ENCODE measurements at regions not wholly inside any gene's neighbourhood (a gene's known extent, or its start where the extent isn't known, plus 50 kb on each side); places are given as distances from the start of the nearest gene placed in this dataset.

GRCh38 chr3:124442463-124442862 is 287.8 kb upstream of the UMPS start:
- 0% methylated on average over 2 of the region's 2 CpGs for WGBS (ENCODE audit: low lambda C conversion rate)
- Histone ChIP-seq H3K9ac (ENCODE audit: insufficient read depth, low read depth, low read length) (no peak overlapping the region), H4K20me1 (ENCODE audit: insufficient read depth, low read length) (no peaks in the 10 kb centered on the region), H3K79me2 (ENCODE audit: insufficient read depth, low read length) (no peaks in the 10 kb centered on the region), H3K4me3 (replicated peaks in 1 of 3; ENCODE audit: insufficient read depth in 1 of 3, low read depth in 2 of 3, low read length in 3 of 3) (no peak overlapping the region), H3K4me2 (ENCODE audit: low read depth, low read length) (no peak overlapping the region), H3K27me3 (ENCODE audit: control insufficient read depth in 1 of 2, insufficient read depth in 2 of 2, low read length in 2 of 2) (no peaks in the 10 kb centered on the region; a peak in 1 of 5 replicates), H3K4me1 (ENCODE audit: insufficient read depth, low read length) (no peaks in the 10 kb centered on the region), H3K9me3 (ENCODE audit: low read length) (no peaks in the 10 kb centered on the region), H3K27ac (ENCODE audit: extremely low read length, insufficient read depth, low read length) (no peak overlapping the region), H3K36me3 (replicated peaks in 1 of 2; ENCODE audit: control insufficient read depth in 1 of 2, insufficient read depth in 2 of 2, low read length in 2 of 2) (no peaks in the 10 kb centered on the region), H2AFZ (ENCODE audit: low read length) (no peak overlapping the region)
- DNase-seq (ENCODE audit: low spot score) (no peak), FAIRE-seq (no peak), ATAC-seq (no peak)
- in situ Hi-C loops (cut with HindIII; ENCODE audit: extremely low pct_ligation_motif_present, low pct_unique_long_range_greater_than_20kb): no loop called here
- CTCF ChIA-PET (ENCODE audit: low intra/inter-chr PET ratio, low total read pairs): no interaction called here
- POLR2A ChIA-PET: no interaction called here
- no TSS peak for BruUV-seq (replicated peaks)
- intact Hi-C loops (cut with micrococcal nuclease; ENCODE audit: unreplicated experiment): no loop called here
- no peak for TF ChIP-seq ZSCAN21 (CRISPR knock-in tag; IDR thresholded peaks at IDR 0.05; ENCODE audit: borderline replicate concordance)
- TF ChIP-seq NFE2L2 (IDR thresholded peaks at IDR 0.05; ENCODE audit: low read length): no peak
- TF ChIP-seq, protein P1, sequence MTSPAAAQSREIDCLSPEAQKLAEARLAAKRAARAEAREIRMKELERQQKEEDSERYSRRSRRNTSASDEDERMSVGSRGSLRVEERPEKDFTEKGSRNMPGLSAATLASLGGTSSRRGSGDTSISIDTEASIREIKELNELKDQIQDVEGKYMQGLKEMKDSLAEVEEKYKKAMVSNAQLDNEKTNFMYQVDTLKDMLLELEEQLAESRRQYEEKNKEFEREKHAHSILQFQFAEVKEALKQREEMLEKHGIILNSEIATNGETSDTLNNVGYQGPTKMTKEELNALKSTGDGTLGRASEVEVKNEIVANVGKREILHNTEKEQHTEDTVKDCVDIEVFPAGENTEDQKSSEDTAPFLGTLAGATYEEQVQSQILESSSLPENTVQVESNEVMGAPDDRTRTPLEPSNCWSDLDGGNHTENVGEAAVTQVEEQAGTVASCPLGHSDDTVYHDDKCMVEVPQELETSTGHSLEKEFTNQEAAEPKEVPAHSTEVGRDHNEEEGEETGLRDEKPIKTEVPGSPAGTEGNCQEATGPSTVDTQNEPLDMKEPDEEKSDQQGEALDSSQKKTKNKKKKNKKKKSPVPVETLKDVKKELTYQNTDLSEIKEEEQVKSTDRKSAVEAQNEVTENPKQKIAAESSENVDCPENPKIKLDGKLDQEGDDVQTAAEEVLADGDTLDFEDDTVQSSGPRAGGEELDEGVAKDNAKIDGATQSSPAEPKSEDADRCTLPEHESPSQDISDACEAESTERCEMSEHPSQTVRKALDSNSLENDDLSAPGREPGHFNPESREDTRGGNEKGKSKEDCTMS (CRISPR knock-in tag; conservative IDR thresholded peaks at IDR 0.05): no peak
- TF ChIP-seq ZSCAN30 (CRISPR knock-in tag; IDR thresholded peaks at IDR 0.05): no peak
- TF ChIP-seq PHF5A (CRISPR knock-in tag; IDR thresholded peaks at IDR 0.05; ENCODE audit: low read depth, unreplicated experiment): no peak

GRCh38 chr3:124443446-124443845 is 286.8 kb upstream of the UMPS start:
- in situ Hi-C loops (cut with HindIII; ENCODE audit: extremely low pct_ligation_motif_present, low pct_unique_long_range_greater_than_20kb) (no loop called here), intact Hi-C loops (cut with micrococcal nuclease; ENCODE audit: unreplicated experiment) (no loop called here)
- POLR2A ChIA-PET: no interaction called here
- Histone ChIP-seq H3K9ac (ENCODE audit: insufficient read depth, low read depth, low read length) (no peak overlapping the region), H3K27me3 (ENCODE audit: control insufficient read depth in 1 of 2, insufficient read depth in 2 of 2, low read length in 2 of 2) (no peaks in the 10 kb centered on the region; a peak in 1 of 5 replicates), H3K9me3 (ENCODE audit: low read length) (no peaks in the 10 kb centered on the region), H3K4me2 (ENCODE audit: low read depth, low read length) (no peak overlapping the region), H2AFZ (ENCODE audit: low read length) (no peak overlapping the region), H3K79me2 (ENCODE audit: insufficient read depth, low read length) (no peaks in the 10 kb centered on the region), H3K36me3 (replicated peaks in 1 of 2; ENCODE audit: control insufficient read depth in 1 of 2, insufficient read depth in 2 of 2, low read length in 2 of 2) (no peaks in the 10 kb centered on the region), H4K20me1 (ENCODE audit: insufficient read depth, low read length) (no peaks in the 10 kb centered on the region), H3K27ac (ENCODE audit: extremely low read length, insufficient read depth, low read length) (no peak overlapping the region), H3K4me3 (replicated peaks in 1 of 3; ENCODE audit: insufficient read depth in 1 of 3, low read depth in 2 of 3, low read length in 3 of 3) (no peak overlapping the region), H3K4me1 (ENCODE audit: insufficient read depth, low read length) (no peaks in the 10 kb centered on the region)
- no TSS peak for BruUV-seq (replicated peaks)
- CTCF ChIA-PET (ENCODE audit: low intra/inter-chr PET ratio, low total read pairs): no interaction called here
- ATAC-seq: no peak
- no peak for FAIRE-seq
- no peak for DNase-seq (ENCODE audit: low spot score)
- WGBS (ENCODE audit: low lambda C conversion rate): 64% methylated on average over 1 of the region's 1 CpG
- TF ChIP-seq HOXA7 (CRISPR knock-in tag; IDR thresholded peaks at IDR 0.05) (no peak), SMARCC2 (IDR thresholded peaks at IDR 0.05) (no peak), CBX1 (IDR thresholded peaks at IDR 0.05; ENCODE audit: low read depth) (no peak), ZMAT3 (CRISPR knock-in tag; conservative IDR thresholded peaks at IDR 0.05) (no peak), ZNF205 (CRISPR knock-in tag; IDR thresholded peaks at IDR 0.05) (no peak), SRSF9 (IDR thresholded peaks at IDR 0.05; ENCODE audit: borderline replicate concordance, insufficient read depth, low read depth, low read length, poor library complexity, severe bottlenecking) (no peak), ATAD3A (CRISPR knock-in tag; IDR thresholded peaks at IDR 0.05) (no peak), ZFP36L2 (CRISPR knock-in tag; IDR thresholded peaks at IDR 0.05) (no peak), SNAPC4 (CRISPR knock-in tag; IDR thresholded peaks at IDR 0.05) (no peak)

Data from HepG2 (cell line).